Erythroblast (primary cell): ENCODE measurements at regions not wholly inside any gene's neighbourhood (a gene's known extent, or its start where the extent isn't known, plus 50 kb on each side); places are given as distances from the start of the nearest gene placed in this dataset.
"Not testable (repeated sequence)": the region's sequence is repeated elsewhere in the genome, so short reads cannot be mapped to it uniquely, and the experiment has no call there.

ENCODE experiments used
- DNase-seq, 2 experiments: peaks; one replicate each; lab custom pipeline; 2025; lab: John Stamatoyannopoulos, UW
- GATA1 ChIP-seq: IDR thresholded peaks from 2 replicates; pipeline ENCODE4 v1.6.1; 2011; ENCODE audit warnings: low read depth, mild to moderate bottlenecking, control low read depth, low read length, moderate library complexity
- POLR2A ChIP-seq: IDR thresholded peaks from 2 replicates; pipeline ENCODE4 v1.6.1; 2011; ENCODE audit warnings: mild to moderate bottlenecking, low read length

DNA sequence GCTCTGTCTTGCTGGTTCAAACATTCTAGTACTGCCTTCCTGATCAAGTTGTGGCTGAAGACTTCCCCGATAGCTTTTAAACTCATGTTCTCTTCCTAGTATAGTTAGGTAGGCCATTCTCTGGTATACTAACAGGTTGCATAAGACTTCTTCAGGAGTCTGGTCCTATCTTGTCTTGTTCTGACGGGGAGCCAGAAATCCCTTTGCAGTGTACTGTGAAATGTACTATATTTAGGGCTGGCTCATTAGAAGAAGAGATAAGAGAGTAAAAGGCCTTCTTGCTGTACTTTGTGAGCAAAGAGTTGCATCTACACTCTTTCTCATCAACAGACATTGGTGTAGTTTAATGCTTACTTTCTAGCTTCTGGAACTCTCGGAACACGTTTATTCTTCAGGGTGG lies 331.9 kb downstream of the NUP35 start:
- TF ChIP-seq GATA1 (no peak), POLR2A (no peak)
- DNase-seq, result no peak

DNA sequence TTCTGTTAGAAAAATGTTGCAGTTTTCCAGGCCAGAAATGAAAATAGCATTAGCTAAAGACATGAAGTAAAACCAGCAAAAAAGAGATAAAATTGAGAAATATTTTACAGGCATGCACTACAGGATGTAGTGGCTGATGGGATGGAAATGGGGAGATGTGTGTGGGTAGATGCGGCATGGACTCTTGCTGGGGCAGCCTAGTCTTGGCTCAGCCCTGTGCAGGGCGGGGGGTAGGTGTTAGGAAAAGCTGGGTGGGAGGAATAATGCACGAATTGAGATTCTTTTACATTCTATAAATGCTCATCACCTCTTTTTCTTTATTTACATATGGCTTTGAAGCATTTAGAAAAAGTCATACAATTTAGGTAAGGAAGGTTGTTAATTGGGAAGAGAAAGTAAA lies 334.2 kb downstream of the NUP35 start:
- no peak for DNase-seq
- TF ChIP-seq POLR2A (no peak), GATA1 (no peak)

DNA sequence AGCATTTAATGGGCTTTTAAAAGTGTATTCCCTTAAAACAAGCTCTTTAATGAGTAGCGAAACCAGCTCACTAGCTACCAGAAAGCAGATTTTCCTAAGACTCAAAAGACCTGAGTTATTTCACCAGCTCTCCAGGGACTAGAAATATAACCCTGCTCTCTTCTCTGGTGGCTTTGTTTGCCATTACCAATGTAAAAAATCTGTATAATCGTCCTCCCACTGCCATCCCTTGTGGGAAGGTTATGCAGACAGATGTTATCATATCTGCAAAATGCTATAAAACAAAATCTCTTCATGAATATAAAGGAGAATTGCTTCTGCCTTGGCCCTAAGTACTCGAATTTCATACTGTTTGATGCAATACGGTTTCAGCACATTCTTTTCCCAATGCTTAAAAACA lies 335.2 kb downstream of the NUP35 start:
- no peak for TF ChIP-seq GATA1
- TF ChIP-seq POLR2A, result no peak
- no peak for DNase-seq

DNA sequence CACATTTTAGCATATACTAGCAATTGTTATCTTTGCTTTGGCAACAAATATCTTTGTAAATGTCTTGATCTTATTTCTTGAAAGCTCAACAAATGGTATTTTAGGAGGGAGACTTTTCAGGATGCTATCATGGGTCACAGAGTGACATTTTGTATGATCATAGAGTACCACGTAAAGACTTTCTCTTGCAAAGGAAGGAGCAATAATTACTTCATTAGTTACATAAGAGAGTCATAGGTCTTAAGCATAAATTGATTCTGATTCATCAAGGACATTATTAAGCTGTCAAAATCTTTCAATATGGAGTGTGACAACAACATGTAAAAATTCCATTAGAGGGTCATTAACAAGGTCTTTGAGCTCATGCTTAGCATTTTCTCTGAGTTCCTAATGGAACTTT lies 339.6 kb downstream of the NUP35 start:
- no peak for TF ChIP-seq GATA1
- no peak for TF ChIP-seq POLR2A
- DNase-seq, result no peak

DNA sequence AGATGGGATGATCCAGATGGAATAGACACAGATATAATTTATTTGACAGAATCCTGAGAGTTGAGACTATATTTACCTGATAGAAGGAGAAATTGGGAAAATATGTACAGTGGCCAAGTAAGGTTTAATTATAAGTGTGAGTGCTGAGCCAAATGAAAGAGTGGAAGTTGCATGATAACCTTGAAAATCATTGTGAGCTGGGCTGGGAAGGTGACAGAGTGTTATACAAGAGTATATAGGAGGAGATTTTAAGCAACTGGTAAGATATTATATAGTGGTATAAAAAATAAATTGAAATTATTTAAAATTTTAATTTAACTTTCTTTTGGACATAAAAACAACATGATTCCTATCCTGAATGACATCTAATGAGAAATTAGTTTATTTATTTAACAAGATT lies 340.8 kb downstream of the NUP35 start:
- no peak for DNase-seq
- TF ChIP-seq POLR2A (no peak), GATA1 (no peak)

DNA sequence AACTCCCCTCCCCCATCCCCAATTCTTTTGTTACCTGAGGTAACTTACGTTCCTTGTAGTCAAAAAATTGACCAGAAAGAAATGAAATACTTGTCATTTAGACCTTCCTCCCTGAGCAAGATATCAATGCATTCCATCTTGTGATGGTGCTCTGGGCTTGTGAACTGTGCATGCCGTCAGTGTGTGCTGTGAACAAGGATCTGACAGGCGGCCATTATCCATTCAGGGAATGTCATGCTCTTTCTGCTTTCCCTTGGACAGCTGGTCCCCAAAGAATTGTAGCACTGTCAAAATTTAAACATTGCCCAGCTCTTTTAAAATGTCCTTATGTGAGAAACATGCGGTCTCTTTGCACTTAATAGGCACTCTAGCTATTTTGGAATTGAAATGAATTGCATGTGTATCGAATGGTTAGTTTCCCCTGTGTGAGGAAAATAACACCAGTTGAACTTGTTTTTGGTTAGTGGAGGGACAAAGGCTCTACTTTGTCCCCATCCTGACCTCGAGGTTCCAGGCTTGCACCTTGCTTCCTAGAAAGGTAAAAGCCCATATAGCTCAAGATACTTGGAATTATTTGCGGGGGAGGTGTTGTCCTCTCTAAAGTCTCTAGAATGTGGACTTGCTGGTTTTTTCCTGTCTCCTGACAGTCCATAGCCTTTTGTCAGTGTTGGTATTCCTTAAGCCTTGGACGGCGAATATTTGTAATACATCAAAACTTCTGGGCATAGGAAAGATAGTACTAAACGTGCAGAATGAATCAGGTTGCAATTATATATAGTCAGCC lies 350.9 kb downstream of the NUP35 start:
- TF ChIP-seq POLR2A (no peak), GATA1 (no peak)
- DNase-seq, result no peak

DNA sequence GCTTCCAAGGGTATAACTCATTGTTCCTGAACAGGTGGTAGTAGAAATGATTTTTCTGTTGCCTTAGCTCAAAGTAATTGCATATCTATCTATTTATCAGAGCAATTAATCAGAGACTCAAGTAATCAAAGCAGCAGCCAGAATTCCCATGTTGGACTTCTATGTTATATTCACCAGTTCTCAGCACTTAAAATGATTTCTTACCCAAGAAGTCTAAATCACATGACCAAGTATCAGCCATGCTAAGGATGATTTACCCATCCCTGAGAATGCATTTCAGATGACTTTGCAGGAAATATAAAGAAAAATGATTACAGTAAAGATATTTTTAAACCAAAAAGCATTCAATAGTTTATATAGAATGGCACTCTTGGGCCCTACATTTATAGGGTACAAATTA lies 352.2 kb downstream of the NUP35 start:
- DNase-seq, result no peak
- TF ChIP-seq POLR2A (no peak), GATA1 (no peak)

DNA sequence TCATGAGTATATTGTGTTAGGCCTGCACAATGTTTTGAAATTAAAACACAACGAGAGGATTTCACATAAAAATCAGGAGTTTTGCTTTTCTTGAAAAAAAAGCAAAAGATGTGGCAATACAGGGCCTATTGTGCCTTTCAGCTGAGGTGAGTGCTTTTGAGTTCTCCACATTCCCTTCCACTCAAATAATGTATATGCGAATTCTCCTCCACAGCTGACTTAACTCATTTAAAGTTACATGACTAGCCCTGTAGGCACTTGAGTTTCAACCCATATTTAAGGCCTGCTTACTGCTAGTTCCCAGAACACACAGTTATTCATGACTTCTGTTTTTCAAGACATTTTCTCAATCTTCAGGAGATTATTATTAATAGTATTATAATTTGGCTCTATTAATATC lies 353.1 kb downstream of the NUP35 start:
- DNase-seq, result no peak
- TF ChIP-seq POLR2A (no peak), GATA1 (no peak)

DNA sequence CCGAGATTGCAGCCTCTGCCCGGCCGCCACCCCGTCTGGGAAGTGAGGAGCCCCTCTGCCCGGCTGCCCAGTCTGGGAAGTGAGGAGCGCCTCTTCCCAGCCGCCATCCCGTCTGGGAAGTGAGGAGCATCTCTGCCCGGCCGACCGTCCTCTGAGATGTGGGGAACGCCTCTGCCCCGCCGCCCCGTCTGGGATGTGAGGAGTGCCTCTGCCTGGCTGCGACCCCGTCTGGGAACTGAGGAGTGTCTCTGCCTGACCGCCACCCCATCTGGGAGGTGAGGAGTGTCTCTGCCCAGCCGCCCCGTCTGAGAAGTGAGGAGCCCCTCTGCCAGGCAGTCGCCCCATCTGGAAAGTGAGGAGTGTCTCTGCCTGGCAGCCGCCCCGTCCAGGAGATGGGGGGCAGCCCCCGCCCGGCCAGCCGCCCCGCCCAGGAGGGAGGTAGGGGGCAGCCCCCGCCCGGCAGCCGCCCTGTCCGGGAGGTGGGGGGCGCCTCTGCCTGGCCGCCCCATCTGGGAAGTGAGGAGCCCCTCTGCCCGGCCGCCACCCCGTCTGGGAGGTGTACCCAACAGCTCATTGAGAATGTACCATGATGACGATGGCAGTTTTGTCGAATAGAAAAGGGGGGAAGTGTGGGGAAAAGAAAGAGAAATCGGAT lies 354.8 kb downstream of the NUP35 start:
- not testable (repeated sequence) for DNase-seq

DNA sequence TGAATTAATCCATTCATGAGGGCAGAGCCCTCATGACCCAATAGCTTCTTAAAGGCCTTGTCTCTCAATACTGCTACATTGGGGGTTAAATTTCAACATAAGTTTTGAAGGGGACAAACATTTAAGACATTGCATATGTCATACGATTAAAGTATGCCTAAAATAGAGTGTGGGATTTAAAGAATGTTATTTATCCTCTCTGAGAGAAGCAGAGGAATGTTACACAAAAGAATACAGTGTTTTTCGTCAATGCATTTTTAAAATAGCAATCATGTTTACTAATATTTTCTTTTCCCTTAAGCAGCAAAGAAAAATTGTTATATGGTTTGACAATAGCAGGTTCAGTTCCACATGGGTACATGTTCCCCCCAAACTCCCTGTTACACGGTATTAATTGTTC lies 363.1 kb downstream of the NUP35 start:
- DNase-seq, result no peak

DNA sequence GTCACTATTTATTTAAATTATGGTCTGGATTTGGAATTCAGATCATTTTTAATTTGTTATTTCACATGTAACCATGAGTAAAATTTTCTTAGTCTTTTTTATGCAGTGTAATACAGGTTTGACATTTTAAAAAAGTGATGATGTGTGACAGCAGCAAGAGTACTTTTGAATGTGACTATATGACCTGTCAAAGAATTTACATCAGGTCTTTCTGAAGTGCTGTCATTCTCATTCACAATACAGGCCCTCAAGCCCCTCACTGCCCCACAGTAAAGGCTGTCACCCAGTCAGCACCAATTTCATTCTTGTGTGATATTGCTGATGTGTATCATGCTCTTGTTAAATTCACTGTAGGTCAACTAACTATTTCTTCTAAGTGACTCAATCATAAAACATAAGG lies 364.2 kb downstream of the NUP35 start:
- no peak for TF ChIP-seq POLR2A
- no peak for TF ChIP-seq GATA1

More for the DNA sequence above, 363.1 kb downstream of the NUP35 start:
- TF ChIP-seq GATA1, result no peak
- TF ChIP-seq POLR2A, result no peak

DNA sequence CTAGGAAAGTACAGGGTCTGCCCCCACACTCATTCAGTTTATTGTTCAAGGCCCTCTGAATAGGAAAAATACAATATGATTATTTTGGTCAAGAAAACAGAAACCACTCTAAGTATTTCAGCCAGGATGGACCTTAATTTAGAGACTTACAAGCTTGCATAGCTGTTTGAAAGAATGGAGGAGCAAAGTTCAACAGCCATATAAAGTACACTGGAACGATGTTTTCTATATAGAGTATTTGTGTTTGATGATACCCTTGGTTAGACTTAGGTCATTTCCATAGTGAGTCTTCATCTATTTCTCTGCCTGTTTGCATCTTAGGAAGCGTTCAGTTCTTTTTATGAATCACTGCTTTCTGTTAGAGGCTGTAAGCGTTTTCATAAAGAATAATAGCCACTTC lies 366.2 kb downstream of the NUP35 start:
- TF ChIP-seq GATA1 (no peak), POLR2A (no peak)
- DNase-seq, result no peak

More for the DNA sequence above, 364.2 kb downstream of the NUP35 start:
- no peak for DNase-seq

DNA sequence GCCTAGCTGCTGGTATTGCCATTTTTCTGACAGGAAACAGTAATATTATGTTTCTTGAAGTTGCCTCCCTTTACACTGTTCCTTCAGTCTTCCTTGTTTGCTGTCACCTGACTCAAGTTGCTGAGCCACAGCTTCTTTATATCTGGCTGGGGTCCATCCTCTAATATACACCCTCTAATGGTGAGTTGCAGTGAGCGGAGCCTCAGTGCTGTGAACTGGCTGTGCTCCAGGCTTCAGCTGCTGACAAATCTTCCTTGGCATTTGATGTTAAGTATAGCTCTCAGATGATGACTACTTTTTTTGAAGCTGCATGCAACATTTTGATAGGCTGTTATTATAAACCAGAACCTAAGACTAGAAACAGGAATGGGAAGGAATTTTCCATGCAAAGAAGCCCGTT lies 366.7 kb downstream of the NUP35 start:
- no peak for TF ChIP-seq GATA1
- TF ChIP-seq POLR2A, result no peak
- no peak for DNase-seq

DNA sequence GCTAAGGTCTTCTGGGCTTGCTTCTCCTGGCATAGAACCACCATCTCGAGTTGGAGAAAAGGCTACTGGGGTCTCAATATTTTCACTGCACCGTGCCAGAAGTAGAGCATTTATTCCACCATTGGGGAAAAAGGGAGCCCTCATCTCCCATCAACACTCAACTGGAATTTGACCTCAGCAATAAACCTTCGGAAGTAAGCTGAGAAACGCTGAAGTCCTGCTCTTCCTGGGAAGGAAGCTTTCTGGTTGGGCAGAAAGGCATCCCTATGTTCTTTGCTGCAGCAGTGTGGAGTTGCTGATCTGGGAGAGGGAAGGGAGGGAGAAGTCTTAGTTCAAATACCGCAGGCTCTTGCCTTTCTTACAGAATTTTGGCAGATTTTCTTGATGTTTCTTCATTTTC lies 368.8 kb downstream of the NUP35 start:
- TF ChIP-seq GATA1 (no peak), POLR2A (no peak)
- no peak for DNase-seq

DNA sequence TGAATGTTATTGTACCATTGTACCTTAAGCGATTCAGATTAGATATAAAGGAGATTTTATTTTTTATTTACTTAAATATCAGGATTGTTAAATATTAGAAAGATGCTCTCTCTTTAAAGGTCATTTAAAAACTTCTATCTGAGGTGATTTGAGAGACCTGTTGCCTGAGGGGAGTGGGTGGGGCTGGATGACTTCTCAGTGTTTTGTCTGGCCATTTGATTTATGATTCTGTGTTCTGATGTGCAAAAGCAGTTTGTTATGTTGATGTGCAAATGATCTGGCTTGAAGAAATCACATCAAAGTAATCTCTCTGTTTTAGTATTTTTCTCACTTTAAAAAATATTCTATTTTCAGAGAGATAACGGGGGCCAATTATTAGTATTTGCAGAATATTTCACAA lies 370.8 kb downstream of the NUP35 start:
- no peak for TF ChIP-seq GATA1
- no peak for TF ChIP-seq POLR2A
- DNase-seq, result no peak
